ENCODE measurements at regions not wholly inside any gene's neighbourhood (a gene's known extent, or its start where the extent isn't known, plus 50 kb on each side); places are given as distances from the start of the nearest gene placed in this dataset.

DNA sequence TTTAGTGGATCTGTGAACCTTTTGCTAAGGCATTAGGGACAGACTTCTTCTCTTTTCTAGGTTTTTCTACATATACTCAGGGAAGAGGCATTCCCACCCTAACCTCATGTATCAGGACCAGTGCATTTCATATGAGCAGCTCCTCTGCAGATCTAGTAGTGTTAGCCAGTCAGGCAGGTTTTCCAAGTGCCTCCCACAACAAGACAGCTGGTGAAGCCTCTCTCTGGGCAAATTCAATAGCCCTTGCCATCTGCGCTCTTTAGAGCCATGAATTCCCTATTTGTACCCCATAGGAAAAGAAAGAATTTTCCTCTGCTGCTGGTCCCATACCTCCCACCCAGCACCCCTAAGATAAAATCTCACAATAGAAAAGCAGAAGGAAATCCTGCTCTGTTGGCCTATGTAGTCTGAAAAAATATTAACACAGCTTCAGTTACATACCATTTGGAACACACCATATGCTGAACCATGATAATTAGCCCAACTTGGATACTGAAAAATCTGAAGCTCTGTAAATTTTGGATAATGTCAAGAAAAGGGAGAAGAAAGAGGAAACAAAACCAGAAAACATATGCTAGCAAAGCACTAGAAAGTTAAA, 1354.6 kb upstream of the NRXN1 start:
- Histone ChIP-seq H3K4me1 (no peaks in the 10 kb centered on the region), H4K20me1 (no peaks in the 10 kb centered on the region), H3K9ac (no peak overlapping the region), H3K36me3 (no peaks in the 10 kb centered on the region), H3K9me3 (replicated peaks in 1 of 11) (no peaks in the 10 kb centered on the region), H3K27me3 (no peaks in the 10 kb centered on the region), H3K4me2 (no peak overlapping the region), H3K4me3 (no peak overlapping the region), H3K27ac (no peak overlapping the region)
- TF ChIP-seq Cebpa-rat (IDR thresholded peaks at IDR 0.05), result no peak

- no peaks in the 10 kb centered on the region for H3K36me3 ChIP-seq
- H3K27me3 ChIP-seq, result no peaks in the 10 kb centered on the region
- H3K9ac ChIP-seq, result no peak overlapping the region
- no peak overlapping the region for H3K27ac ChIP-seq
- TF ChIP-seq Cebpa-rat (IDR thresholded peaks at IDR 0.05), result no peak
- no peak overlapping the region for H3K4me3 ChIP-seq
- H3K4me1 ChIP-seq, result no peaks in the 10 kb centered on the region
- H3K4me2 ChIP-seq, result no peak overlapping the region
- H4K20me1 ChIP-seq, result no peaks in the 10 kb centered on the region
- H3K9me3 ChIP-seq (replicated peaks in 1 of 11), result no peaks in the 10 kb centered on the region
Measured at GRCh38 chr2:52383541-52383940, 1351.6 kb upstream of the NRXN1 start.

GRCh38 chr2:52369178-52369577, 1337.2 kb upstream of the NRXN1 start:
- Histone ChIP-seq H4K20me1 (no peaks in the 10 kb centered on the region), H3K9ac (no peak overlapping the region), H3K9me3 (replicated peaks in 1 of 11) (peaks cover 0 to under 1% (median 0%) of the 10 kb centered on the region in 11 experiments; a peak in 2 of 22 replicates), H3K4me3 (no peak overlapping the region), H3K4me1 (no peaks in the 10 kb centered on the region), H3K36me3 (no peaks in the 10 kb centered on the region), H3K27me3 (no peaks in the 10 kb centered on the region), H3K4me2 (no peak overlapping the region), H3K27ac (no peak overlapping the region)
- TF ChIP-seq Cebpa-rat (IDR thresholded peaks at IDR 0.05), result no peak

DNA sequence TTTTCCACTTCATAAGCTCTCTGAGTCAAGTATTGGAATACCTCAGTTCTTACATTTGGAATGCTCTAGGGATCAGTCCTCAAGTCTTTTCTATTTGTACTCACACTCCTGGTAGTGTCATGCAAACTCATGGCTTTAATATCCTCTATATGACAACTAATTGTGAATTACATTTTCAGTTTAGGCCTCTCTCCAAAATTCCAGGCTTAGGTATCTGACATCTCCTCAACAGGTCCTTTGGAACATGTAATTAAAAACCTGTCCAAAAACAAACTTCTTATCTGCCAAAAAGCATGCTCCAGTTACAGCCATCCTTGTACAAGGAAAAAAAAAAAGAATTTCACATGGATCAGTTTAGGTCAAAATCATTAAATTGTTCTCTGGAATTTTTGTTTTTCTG, 1336.2 kb upstream of the NRXN1 start:
- no peaks in the 10 kb centered on the region for H4K20me1 ChIP-seq
- H3K4me3 ChIP-seq, result no peak overlapping the region
- H3K9me3 ChIP-seq (replicated peaks in 1 of 11), result peaks cover 0 to 6% (median 0%) of the 10 kb centered on the region in 11 experiments; a peak in 3 of 22 replicates
- no peaks in the 10 kb centered on the region for H3K36me3 ChIP-seq
- H3K27me3 ChIP-seq, result no peaks in the 10 kb centered on the region
- no peak overlapping the region for H3K9ac ChIP-seq
- H3K4me2 ChIP-seq, result no peak overlapping the region
- no peak for TF ChIP-seq Cebpa-rat (IDR thresholded peaks at IDR 0.05)
- no peak overlapping the region for H3K27ac ChIP-seq
- no peaks in the 10 kb centered on the region for H3K4me1 ChIP-seq

DNA sequence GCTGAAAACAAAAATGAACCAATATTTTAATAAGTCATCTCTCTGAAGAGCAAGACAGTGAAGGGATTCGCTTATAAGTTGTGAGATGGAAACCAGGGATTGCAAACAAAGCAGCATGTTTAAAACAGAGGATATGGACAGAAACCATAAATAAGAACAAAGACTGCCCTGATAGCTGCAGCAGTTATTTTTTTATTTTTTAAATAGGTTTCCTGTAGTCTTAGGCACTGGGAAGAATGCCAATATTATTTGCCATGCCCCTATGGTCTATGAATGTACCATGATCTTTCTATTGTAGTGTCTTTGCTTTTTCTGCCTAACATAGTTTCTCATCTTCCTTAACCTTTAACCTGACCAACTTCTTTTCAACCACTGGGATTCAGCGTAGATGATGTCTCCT, 1334.0 kb upstream of the NRXN1 start:
- no peak for TF ChIP-seq Cebpa-rat (IDR thresholded peaks at IDR 0.05)
- H3K4me1 ChIP-seq, result no peaks in the 10 kb centered on the region
- no peak overlapping the region for H3K4me2 ChIP-seq
- no peak overlapping the region for H3K9ac ChIP-seq
- no peak overlapping the region for H3K4me3 ChIP-seq
- no peaks in the 10 kb centered on the region for H3K36me3 ChIP-seq
- no peak overlapping the region for H3K27ac ChIP-seq
- no peaks in the 10 kb centered on the region for H4K20me1 ChIP-seq
- H3K9me3 ChIP-seq (replicated peaks in 1 of 11), result peaks cover 0 to 6% (median 0%) of the 10 kb centered on the region in 11 experiments; a peak in 3 of 22 replicates
- H3K27me3 ChIP-seq, result no peaks in the 10 kb centered on the region

- H3K27ac ChIP-seq, result no peak overlapping the region
- H3K4me1 ChIP-seq, result peaks cover 0 to 8% (median 6%) of the 10 kb centered on the region in 10 experiments; a peak in 7 of 20 replicates
- H3K36me3 ChIP-seq, result no peaks in the 10 kb centered on the region
- no peak for TF ChIP-seq Cebpa-rat (IDR thresholded peaks at IDR 0.05)
- no peak overlapping the region for H3K9ac ChIP-seq
- H3K4me2 ChIP-seq, result no peak overlapping the region
- peaks cover 0 to 22% (median 0%) of the 10 kb centered on the region in 11 experiments; a peak in 6 of 22 replicates for H3K9me3 ChIP-seq (replicated peaks in 1 of 11)
- no peaks in the 10 kb centered on the region for H3K27me3 ChIP-seq
- no peak overlapping the region for H3K4me3 ChIP-seq
- no peaks in the 10 kb centered on the region for H4K20me1 ChIP-seq
Measured at GRCh38 chr2:52356556-52356955, 1324.6 kb upstream of the NRXN1 start.

DNA sequence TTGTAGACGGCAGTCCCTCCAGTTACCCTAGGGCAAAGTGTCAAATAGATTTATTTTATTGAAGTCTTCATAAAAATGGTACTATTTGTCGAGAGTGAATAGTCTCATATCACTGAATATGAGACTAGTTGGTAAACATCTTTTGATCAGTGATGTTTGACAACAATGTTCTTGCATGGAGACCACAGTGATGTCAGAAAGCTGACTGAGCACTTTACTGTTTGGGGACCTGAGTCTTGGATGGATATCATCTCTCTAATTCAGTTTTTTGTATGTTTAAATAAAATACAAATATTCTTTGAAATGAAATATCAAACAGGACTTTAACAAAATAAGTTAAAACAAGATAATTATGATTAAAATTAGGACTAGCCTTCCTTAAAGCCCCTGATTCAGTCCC, 1315.4 kb upstream of the NRXN1 start:
- Histone ChIP-seq H3K27ac (no peak overlapping the region), H3K4me3 (no peak overlapping the region), H3K36me3 (no peaks in the 10 kb centered on the region), H3K27me3 (no peaks in the 10 kb centered on the region), H3K4me1 (no peaks in the 10 kb centered on the region), H3K4me2 (no peak overlapping the region), H4K20me1 (no peaks in the 10 kb centered on the region), H3K9ac (no peak overlapping the region), H3K9me3 (replicated peaks in 1 of 11) (no peaks in the 10 kb centered on the region)
- TF ChIP-seq Cebpa-rat (IDR thresholded peaks at IDR 0.05), result no peak

- H3K27me3 ChIP-seq, result no peaks in the 10 kb centered on the region
- TF ChIP-seq Cebpa-rat (IDR thresholded peaks at IDR 0.05), result no peak
- H3K27ac ChIP-seq, result no peak overlapping the region
- H3K9me3 ChIP-seq (replicated peaks in 1 of 11), result no peaks in the 10 kb centered on the region
- H3K36me3 ChIP-seq, result no peaks in the 10 kb centered on the region
- H3K4me3 ChIP-seq, result no peak overlapping the region
- H3K4me1 ChIP-seq, result no peaks in the 10 kb centered on the region
- H3K9ac ChIP-seq, result no peak overlapping the region
- H4K20me1 ChIP-seq, result no peaks in the 10 kb centered on the region
- H3K4me2 ChIP-seq, result no peak overlapping the region
Measured at GRCh38 chr2:52345676-52346075, 1313.7 kb upstream of the NRXN1 start.

DNA sequence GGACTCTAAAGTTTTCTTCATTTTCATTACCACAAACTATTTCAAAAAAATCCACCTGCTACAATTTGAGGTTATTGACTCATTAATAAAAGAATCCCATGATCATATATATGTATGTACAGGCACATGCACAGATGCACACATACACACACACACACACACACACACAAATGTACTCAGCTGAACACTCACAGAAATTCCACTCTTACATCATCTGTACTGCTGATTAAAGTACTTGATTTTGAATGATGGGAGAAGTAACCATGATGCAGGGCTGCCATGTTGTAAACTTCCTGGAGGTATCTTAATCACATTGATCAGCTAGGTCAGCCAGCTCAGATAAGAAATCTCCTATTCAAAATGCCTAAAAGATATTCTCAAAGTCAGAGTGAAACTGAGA, 1313.2 kb upstream of the NRXN1 start:
- Histone ChIP-seq H3K4me2 (no peak overlapping the region), H3K4me3 (no peak overlapping the region), H3K4me1 (no peaks in the 10 kb centered on the region), H3K9me3 (replicated peaks in 1 of 11) (no peaks in the 10 kb centered on the region), H4K20me1 (no peaks in the 10 kb centered on the region), H3K27me3 (no peaks in the 10 kb centered on the region), H3K9ac (no peak overlapping the region), H3K27ac (no peak overlapping the region), H3K36me3 (no peaks in the 10 kb centered on the region)
- no peak for TF ChIP-seq Cebpa-rat (IDR thresholded peaks at IDR 0.05)

GRCh38 chr2:52343706-52344266, 1311.9 kb upstream of the NRXN1 start:
- Histone ChIP-seq H3K4me3 (no peak overlapping the region), H3K4me2 (no peak overlapping the region), H3K9me3 (replicated peaks in 1 of 11) (no peaks in the 10 kb centered on the region), H3K9ac (no peak overlapping the region), H3K36me3 (no peaks in the 10 kb centered on the region), H3K4me1 (no peaks in the 10 kb centered on the region), H4K20me1 (no peaks in the 10 kb centered on the region), H3K27me3 (no peaks in the 10 kb centered on the region), H3K27ac (no peak overlapping the region)
- TF ChIP-seq Cebpa-rat (IDR thresholded peaks at IDR 0.05), result no peak
